ENCODE measurements at regions not wholly inside any gene's neighbourhood (a gene's known extent, or its start where the extent isn't known, plus 50 kb on each side); places are given as distances from the start of the nearest gene placed in this dataset.

GRCh38 chr10:2813286-2813685 is 254.1 kb upstream of the PFKP start:
- TF ChIP-seq CTCF (conservative IDR thresholded peaks at IDR 0.05): no peak
- no peak for TF ChIP-seq ZFX (IDR thresholded peaks at IDR 0.05)

Measured in C4-2B (cell line).